ENCODE measurements at regions not wholly inside any gene's neighbourhood (a gene's known extent, or its start where the extent isn't known, plus 50 kb on each side); places are given as distances from the start of the nearest gene placed in this dataset.

DNA sequence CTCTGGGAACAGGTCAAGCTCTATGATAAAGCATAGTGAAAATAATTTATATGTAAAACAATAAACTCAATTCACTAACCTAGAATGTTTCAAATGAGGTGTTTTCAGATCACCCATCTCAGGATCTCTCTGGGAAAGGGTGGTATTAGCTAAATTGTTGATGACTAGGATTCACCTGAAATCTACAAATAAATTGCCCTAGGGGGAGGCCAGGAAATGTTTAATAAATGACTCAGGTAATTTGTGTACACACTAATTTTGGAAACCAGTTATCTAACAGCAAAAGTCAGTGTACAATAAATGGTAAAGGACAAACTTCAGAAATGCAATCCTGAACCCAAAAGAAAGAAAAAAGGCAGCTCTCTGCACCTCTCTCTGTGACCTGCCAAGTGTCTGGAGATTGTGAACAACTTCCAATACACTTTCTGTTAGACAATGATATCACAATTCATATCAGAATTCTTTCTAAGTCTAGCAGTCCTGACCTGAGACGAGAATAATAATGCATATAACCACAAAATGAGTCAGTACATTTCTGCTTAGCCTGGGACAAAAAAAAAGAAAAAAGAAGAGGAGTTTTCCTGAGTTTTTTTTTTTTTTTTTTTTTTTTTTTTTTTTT, 760.0 kb downstream of the EPHA4 start:
- Histone ChIP-seq H3K27me3 (ENCODE audit: control insufficient read depth in 1 of 2, insufficient read depth in 2 of 2, low read length in 2 of 2) (no peaks in the 10 kb centered on the region), H3K27ac (ENCODE audit: extremely low read length, insufficient read depth, low read length) (no peak overlapping the region), H3K79me2 (ENCODE audit: insufficient read depth, low read length) (no peaks in the 10 kb centered on the region), H3K4me3 (replicated peaks in 1 of 3; ENCODE audit: insufficient read depth in 1 of 3, low read depth in 2 of 3, low read length in 3 of 3) (no peak overlapping the region), H3K36me3 (replicated peaks in 1 of 2; ENCODE audit: control insufficient read depth in 1 of 2, insufficient read depth in 2 of 2, low read length in 2 of 2) (no peaks in the 10 kb centered on the region), H3K4me1 (ENCODE audit: insufficient read depth, low read length) (no peaks in the 10 kb centered on the region), H3K9me3 (ENCODE audit: low read length) (peaks cover 54% of the 10 kb centered on the region), H3K4me2 (ENCODE audit: low read depth, low read length) (no peak overlapping the region), H2AFZ (ENCODE audit: low read length) (no peak overlapping the region), H4K20me1 (ENCODE audit: insufficient read depth, low read length) (no peaks in the 10 kb centered on the region), H3K9ac (ENCODE audit: insufficient read depth, low read depth, low read length) (no peak overlapping the region)
- intact Hi-C loops (cut with micrococcal nuclease; ENCODE audit: unreplicated experiment) (no loop called here), in situ Hi-C loops (cut with HindIII; ENCODE audit: extremely low pct_ligation_motif_present, low pct_unique_long_range_greater_than_20kb) (no loop called here)
- FAIRE-seq (no peak), ATAC-seq (no peak), DNase-seq (ENCODE audit: low spot score) (no peak)
- BruUV-seq (replicated peaks), result no TSS peak
- CTCF ChIA-PET (ENCODE audit: low intra/inter-chr PET ratio, low total read pairs), result no interaction called here
- TF ChIP-seq GTF3A (CRISPR knock-in tag; conservative IDR thresholded peaks at IDR 0.05) (no peak), RCOR2 (CRISPR knock-in tag; IDR thresholded peaks at IDR 0.05) (no peak), GABPA (IDR thresholded peaks at IDR 0.05; ENCODE audit: low read depth, low read length) (no peak), GABPA (CRISPR knock-in tag; IDR thresholded peaks at IDR 0.05; ENCODE audit: low read depth) (no peak), NONO (IDR thresholded peaks at IDR 0.05) (no peak), NONO (CRISPR knock-in tag; conservative IDR thresholded peaks at IDR 0.05) (no peak), ZNF232 (CRISPR knock-in tag; IDR thresholded peaks at IDR 0.05; ENCODE audit: borderline replicate concordance) (no peak), ELF1 (CRISPR knock-in tag; IDR thresholded peaks at IDR 0.05) (no peak), MYNN (CRISPR knock-in tag; IDR thresholded peaks at IDR 0.05; ENCODE audit: low read depth) (no peak), RORA (CRISPR knock-in tag; IDR thresholded peaks at IDR 0.05) (no peak), TCF12 (IDR thresholded peaks at IDR 0.05) (no peak), TCF12 (CRISPR knock-in tag; IDR thresholded peaks at IDR 0.05) (no peak), ZNF781 (CRISPR knock-in tag; IDR thresholded peaks at IDR 0.05; ENCODE audit: borderline replicate concordance, not compliant biosample characterization) (no peak)
- POLR2A ChIA-PET, result no interaction called here
- WGBS (ENCODE audit: low lambda C conversion rate), result 0% methylated on average over 1 of the region's 1 CpG
